Myocyte (in vitro differentiated cells): ENCODE measurements at regions not wholly inside any gene's neighbourhood (a gene's known extent, or its start where the extent isn't known, plus 50 kb on each side); places are given as distances from the start of the nearest gene placed in this dataset.

Experiments used
- DNase-seq: peaks from one replicate; pipeline ENCODE4 v3.0.0-alpha.2; 2012; ENCODE audit warnings: low read depth

DNA sequence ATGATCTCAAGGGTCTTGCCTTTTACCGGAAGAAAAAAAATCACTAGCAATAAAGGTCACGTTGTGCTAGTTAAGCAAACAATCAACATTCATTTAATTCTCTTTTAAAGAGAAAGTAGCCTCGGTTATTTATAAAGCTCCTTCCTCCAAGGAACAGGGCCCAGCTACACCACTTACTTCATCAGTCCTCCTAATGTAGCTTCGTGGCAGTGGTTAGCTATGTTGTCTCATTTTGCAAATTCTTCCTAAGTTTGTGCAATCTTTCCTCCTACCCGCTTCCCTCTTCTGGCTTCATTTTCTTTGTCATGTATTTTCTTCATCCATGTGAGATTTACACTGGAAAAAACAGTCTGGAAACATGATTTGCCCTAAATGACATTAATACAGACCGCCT lies 554.2 kb downstream of the NUF2 start:
- no peak for DNase-seq

DNA sequence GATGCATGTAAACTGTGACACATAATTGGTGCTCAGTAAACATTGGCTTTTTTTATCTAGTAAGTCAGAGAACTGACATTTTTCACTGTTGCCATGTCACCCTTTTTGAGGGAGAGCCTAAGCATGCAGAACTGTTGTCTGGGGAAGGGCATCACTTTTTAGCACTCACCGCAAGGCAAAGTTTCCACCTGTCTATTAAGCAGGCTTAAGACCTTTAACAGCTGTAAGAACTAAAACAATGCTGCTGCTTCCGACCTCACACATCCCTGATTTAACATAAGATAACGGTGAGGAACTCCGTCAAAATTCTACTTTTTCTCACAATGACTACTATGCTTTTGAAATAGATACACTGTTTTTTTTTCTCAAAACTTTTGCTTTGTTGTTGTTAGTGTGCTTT lies 554.8 kb downstream of the NUF2 start:
- peak; percentile 81 for DNase-seq

- DNase-seq: peak; percentile 67
Observed at GRCh38 chr1:163877016-163877415, 555.3 kb downstream of the NUF2 start.

DNA sequence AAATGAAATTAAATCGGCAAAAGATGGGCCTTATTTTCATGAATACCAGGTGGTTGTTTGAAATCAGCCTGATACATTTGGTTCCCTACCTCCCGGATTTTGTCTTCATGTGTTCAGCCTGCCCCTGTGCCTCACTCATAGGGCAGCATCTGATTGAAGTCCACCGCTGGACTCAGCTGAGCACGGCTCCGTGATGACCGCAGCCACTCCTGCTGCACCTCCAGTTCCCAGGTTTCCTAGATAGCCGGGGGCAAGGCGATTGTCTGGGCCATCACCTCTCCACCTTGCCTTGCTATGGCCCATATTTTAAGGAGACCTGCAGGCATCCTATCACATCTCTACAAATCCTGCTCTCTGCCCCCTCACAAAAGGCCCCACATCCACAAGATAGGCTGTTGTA lies 563.8 kb downstream of the NUF2 start:
- DNase-seq: no peak

- DNase-seq: no peak
Observed at GRCh38 chr1:163896001-163896400, 574.2 kb downstream of the NUF2 start.

- DNase-seq: no peak
Observed at GRCh38 chr1:163897412-163898155, 575.8 kb downstream of the NUF2 start.

GRCh38 chr1:163906283-163906682 lies 584.5 kb downstream of the NUF2 start:
- DNase-seq: no peak

- DNase-seq: peak; percentile 6
Observed at GRCh38 chr1:163912170-163912884, 590.6 kb downstream of the NUF2 start.

DNA sequence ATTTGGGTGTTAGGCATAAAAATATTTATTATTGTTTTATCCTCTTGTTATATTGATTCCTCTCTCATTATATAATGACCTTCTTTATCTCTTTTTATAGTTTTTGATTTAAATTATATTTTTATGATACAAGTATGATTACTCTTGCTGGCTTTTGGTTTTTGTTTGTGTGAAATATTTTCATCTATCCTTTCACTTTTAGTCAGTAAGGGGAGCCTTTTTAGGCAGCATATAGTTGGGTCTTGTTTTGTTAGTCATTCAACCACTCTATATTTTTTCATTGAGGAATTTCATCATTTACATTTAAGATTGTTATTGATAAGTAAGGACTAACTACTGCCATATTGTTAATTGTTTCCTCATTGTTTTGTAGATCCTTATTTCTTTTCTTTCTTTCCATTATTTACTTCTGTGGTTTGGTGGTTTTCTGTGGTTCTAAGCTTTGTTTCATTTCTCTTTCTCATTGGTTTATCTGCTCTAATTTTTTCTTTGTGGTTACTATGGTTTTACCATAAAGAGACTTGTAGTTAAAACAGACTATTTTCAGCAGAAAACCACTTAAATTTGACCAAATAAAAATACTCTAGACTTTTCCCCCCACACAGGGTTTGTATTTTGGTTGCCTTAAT lies 593.1 kb downstream of the NUF2 start:
- DNase-seq: peak; percentile 10

DNA sequence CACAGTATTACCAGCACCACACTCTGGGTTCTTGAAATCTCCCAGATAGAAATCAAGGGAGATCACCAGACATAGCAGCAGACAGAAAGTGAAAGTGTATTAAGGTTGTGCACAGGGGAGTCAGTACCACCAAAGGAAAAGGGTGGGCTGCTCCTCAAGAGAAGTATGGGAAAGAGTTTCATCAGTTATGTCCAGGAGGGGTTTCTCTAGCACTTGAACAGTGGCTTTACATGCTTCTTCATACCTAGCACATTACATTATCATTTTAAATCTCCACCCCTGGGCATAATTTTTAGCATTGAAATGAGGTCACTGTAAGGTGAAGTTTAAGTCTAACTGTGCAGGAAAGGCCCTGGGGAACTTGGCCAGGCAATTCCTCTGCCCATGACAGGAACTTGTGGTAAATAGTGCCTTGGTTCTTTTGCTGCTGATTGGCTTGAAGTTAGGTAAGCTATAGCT lies 601.0 kb downstream of the NUF2 start:
- DNase-seq: peak; percentile 3

- peak; percentile 47 for DNase-seq
Observed at GRCh38 chr1:163924041-163924440, 602.3 kb downstream of the NUF2 start.

GRCh38 chr1:163927493-163927892 lies 605.7 kb downstream of the NUF2 start:
- DNase-seq: no peak

GRCh38 chr1:163928069-163928468 lies 606.3 kb downstream of the NUF2 start:
- peak; percentile 17 for DNase-seq

GRCh38 chr1:163928651-163929050 lies 606.9 kb downstream of the NUF2 start:
- no peak for DNase-seq

- DNase-seq: no peak
Observed at GRCh38 chr1:163932901-163933300, 611.1 kb downstream of the NUF2 start.

DNA sequence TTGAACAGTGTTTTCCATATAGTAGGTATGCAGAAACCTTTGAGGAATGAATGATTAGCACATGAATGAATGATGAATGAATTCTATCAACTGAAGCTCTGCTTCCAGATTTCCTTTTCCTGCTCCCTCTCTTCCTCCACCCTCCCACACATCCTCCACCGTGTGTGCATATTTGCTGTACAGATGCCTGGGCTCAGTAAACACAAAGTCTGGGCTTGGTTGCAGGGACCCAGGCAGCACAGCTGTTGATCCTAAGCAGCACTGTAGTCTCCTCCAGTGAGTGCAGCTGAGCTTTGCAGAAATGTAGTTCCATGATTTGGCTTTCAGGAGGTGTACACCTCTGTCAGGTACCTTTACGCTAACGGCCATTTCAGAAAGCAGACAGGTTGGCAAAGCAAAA lies 611.7 kb downstream of the NUF2 start:
- no peak for DNase-seq

DNA sequence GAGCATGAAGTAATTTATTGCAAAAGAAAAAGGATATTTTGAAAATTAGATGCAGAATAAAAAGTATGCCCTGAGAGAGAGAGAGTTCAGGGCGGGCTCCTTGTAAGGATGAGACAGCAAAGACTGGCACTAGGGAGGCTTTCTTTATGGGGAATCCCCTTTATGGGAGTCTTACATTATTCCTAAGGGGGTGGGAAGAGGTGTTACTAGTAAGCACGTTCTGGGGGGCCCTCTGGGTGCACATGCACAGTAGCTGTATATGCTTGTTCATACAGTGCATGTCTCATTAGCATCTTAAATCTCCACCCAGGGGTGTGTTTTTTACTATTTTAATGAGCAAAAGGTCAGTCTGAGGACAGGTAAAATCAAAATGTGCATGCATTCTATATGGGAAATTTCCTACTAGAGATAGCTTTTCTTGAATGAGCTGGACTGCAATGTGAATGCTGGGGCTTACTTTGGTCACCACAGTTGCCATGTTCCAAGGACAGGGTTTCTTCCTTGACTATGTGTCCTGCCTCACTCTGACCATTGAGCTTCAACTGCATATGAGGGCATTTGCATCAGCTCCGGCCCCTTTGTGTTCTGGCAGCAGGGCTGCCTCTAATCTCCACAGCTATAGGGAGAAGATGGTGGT lies 614.1 kb downstream of the NUF2 start:
- DNase-seq: no peak

- no peak for DNase-seq
Observed at GRCh38 chr1:163959622-163960021, 599.4 kb upstream of the PBX1 start.

DNA sequence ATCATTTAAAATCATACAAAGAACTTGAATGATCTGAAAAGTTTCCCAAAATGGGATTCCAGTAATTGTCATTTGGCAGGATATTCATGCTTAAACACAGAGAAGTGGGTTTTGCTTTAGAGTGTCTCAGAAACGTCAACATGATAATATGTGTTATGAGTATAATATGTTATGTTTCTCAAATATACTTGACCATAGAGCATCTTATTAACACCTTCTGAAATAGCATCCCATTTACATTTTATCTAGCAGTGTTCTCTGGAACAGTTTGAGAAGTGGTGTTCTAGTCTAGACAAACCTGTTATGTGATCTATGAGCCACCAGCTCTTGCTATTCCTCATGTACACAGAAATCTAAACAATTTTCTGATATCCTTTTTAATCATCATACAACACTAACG lies 588.8 kb upstream of the PBX1 start:
- no peak for DNase-seq

DNA sequence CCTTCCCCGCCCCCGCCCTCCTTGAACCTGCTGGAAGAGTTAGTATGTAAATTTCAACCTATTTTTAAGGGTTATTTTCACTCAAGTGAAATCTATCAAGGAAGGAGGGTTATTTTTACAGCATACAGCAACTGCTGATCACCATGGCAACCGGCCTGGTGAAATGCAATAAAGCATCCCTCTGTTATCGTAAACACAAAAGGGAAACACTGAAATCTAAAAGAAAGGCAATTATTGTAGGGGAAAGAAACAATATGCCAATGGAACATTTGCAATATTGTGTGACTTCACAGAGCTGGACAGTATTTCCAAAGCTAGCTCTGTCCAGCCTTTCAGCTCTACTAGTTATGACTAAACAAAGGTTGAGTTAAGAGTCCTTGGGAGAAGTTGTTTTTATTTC lies 588.3 kb upstream of the PBX1 start:
- peak; percentile 15 for DNase-seq

DNA sequence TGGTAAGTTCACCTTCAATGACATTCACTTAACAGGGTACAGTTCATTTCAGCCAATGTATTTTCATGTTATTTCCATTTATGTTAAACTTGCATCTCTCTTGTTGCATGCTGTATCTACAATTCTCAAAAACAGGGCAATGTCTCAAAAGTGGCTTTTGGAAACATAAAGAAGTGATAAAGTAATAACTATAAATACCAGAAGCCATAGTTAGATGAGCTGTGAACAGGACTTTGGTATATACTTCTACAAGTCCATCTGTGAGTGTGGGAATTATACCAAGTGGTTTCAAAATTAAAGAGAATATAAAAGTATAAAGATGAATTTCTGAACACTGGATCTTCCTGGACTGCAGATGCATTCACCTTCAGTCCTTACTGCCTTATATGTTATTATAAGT lies 585.4 kb upstream of the PBX1 start:
- DNase-seq: no peak

GRCh38 chr1:163974120-163974519 lies 584.9 kb upstream of the PBX1 start:
- no peak for DNase-seq
